H1 (cell line): ENCODE measurements at regions not wholly inside any gene's neighbourhood (a gene's known extent, or its start where the extent isn't known, plus 50 kb on each side); places are given as distances from the start of the nearest gene placed in this dataset.

Experiments used
- RNF2 ChIP-seq: fragments of 200-900, 300-1000 bp; sonication (generic); IDR thresholded peaks from 2 replicates; pipeline ENCODE4 v1.7.1; 2016; ENCODE audit warnings: borderline replicate concordance, low read depth, mild to moderate bottlenecking, antibody characterized with exemption, low read length; ENCODE audit not compliant: poor library complexity, severe bottlenecking; ENCODE audit errors: missing control alignments

DNA sequence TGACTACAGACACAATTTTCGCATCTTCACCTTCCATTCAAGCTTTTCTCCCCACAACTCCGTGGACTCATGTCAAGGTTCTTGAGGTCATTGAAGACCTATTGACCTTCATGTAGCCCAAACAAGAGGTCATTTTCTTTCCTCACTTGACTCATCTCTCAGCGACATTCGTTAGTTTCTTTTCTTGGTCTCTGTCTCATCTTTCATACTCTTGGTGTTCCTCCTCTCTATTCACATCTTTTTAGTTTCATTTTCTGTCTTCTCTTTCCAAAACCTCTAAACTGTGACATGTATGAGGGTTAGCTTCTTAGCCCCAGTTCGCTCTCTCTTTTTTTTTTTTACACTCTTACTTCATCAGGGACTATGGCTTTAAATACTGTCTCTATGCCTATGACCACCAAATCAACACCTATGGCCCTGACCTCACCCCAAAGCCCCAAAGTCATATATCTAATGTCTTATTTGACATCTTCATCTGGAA lies 128.6 kb upstream of the BACH2 start (continued):
- no peak for TF ChIP-seq RNF2
